ENCODE measurements at regions not wholly inside any gene's neighbourhood (a gene's known extent, or its start where the extent isn't known, plus 50 kb on each side); places are given as distances from the start of the nearest gene placed in this dataset.

- no peak for TF ChIP-seq CTCF (IDR thresholded peaks at IDR 0.05; ENCODE audit: low read length)
- no peak for TF ChIP-seq EZH2 (IDR thresholded peaks at IDR 0.05; ENCODE audit: borderline replicate concordance, low read length)
Measured at GRCh38 chr10:131032329-131033165, 279.0 kb downstream of the TCERG1L start.
